K562 (cell line): ENCODE measurements at regions not wholly inside any gene's neighbourhood (a gene's known extent, or its start where the extent isn't known, plus 50 kb on each side); places are given as distances from the start of the nearest gene placed in this dataset.

Experiments used
- ATAC-seq: fragments of 200-7000 bp; cut with Tn5 transposase; 3 replicates; pipeline ENCODE4 v1.9.1; 2020; ENCODE audit warnings: moderate library complexity
- BruUV-seq: library from RNA; stranded (reverse); fragments of 400-500 nt; replicated peaks from 2 replicates; lab custom pipeline; 2021; lab: Mats Ljungman, UMichigan
- CTCF ChIA-PET: fragments of 300-600 bp; formaldehyde crosslinking; extraction: SDS; loops from one replicate; lab custom pipeline; 2021; ENCODE audit warnings: low intra/inter-chr PET ratio; lab: Yijun Ruan, JAX
- POLR2A ChIA-PET: fragments of 300-600, 350-650 bp; sonication (Branson Sonifier 250); formaldehyde crosslinking; extraction: SDS; loops from one replicate; lab custom pipeline; 2021; ENCODE audit warnings: antibody characterized with exemption, inconsistent platforms; lab: Yijun Ruan, JAX
- DNase-seq, 4 experiments: peaks; one replicate each; pipeline versions ENCODE4 v3.0.0 to v3.0.0-alpha.2; 2011 to 2018; ENCODE audit warnings: low spot score in 3 of 4, mixed read lengths in 3 of 4; ENCODE audit errors: extremely low read depth in 1 of 4
- FAIRE-seq: peaks from 2 replicates; lab custom pipeline; 2011; peaks lifted over from hg19 to GRCh38; lab: Jason Lieb, UNC
- H2AFZ ChIP-seq: 2 replicates; pipeline ENCODE4 v1.6.0; 2011; ENCODE audit warnings: low read depth, low read length, control low read depth, inconsistent platforms
- H3K27ac ChIP-seq: fragments of 200-600 bp; 3 replicates; pipeline ENCODE4 v1.8.0; 2011; ENCODE audit warnings: low read depth, mild to moderate bottlenecking, control low read depth, inconsistent platforms, low read length, moderate library complexity, mixed read lengths; ENCODE audit errors: extremely low read depth
- H3K27me3 ChIP-seq, 2 experiments: fragments of 300-600 bp in 1 of 2; 2 replicates in 1 of 2; 3 replicates in 1 of 2; pipeline versions ENCODE4 v1.6.0 to v1.8.0; 2011; ENCODE audit warnings: inconsistent platforms in 2 of 2, low read length in 2 of 2, mild to moderate bottlenecking in 1 of 2, mixed read lengths in 1 of 2, moderate library complexity in 1 of 2; ENCODE audit not compliant: control insufficient read depth in 2 of 2, insufficient read depth in 2 of 2
- H3K36me3 ChIP-seq: fragments of 300-600 bp; 3 replicates; pipeline ENCODE4 v1.8.0; 2011; ENCODE audit warnings: mild to moderate bottlenecking, low read length, inconsistent platforms; ENCODE audit not compliant: control insufficient read depth, insufficient read depth
- H3K4me1 ChIP-seq, 2 experiments: fragments of 200-600 bp in 1 of 2; replicated peaks in 1 of 2; 2 replicates in 1 of 2; 3 replicates in 1 of 2; pipeline versions ENCODE4 v1.5.1 to v1.8.0; 2011; ENCODE audit warnings: inconsistent platforms in 2 of 2, low read length in 2 of 2, mild to moderate bottlenecking in 1 of 2, mixed read lengths in 1 of 2, moderate library complexity in 1 of 2; ENCODE audit not compliant: control insufficient read depth in 2 of 2, insufficient read depth in 2 of 2
- H3K4me2 ChIP-seq: 2 replicates; pipeline ENCODE4 v1.6.1; 2011; ENCODE audit warnings: low read length, control low read depth, inconsistent platforms, mixed read lengths; ENCODE audit not compliant: insufficient read depth
- H3K4me3 ChIP-seq: fragments of 200-600 bp; sonication (generic), shearing (Covaris generic); 2 replicates; pipeline ENCODE4 v1.5.1; 2016; ENCODE audit warnings: control low read depth, inconsistent platforms
- H3K79me2 ChIP-seq: fragments of 200-600 bp; 3 replicates; pipeline ENCODE4 v1.8.0; 2011; ENCODE audit warnings: low read length, inconsistent platforms; ENCODE audit not compliant: control insufficient read depth, insufficient read depth
- H3K9ac ChIP-seq, 2 experiments: 2 replicates each; pipeline versions ENCODE4 v1.6.0 to v1.6.1; 2011; ENCODE audit warnings: low read depth in 2 of 2, low read length in 2 of 2, control low read depth in 1 of 2, inconsistent platforms in 1 of 2, mild to moderate bottlenecking in 1 of 2, mixed read lengths in 1 of 2; ENCODE audit not compliant: insufficient read depth in 1 of 2
- H3K9me1 ChIP-seq: one replicate; pipeline ENCODE4 v1.6.0; 2011; ENCODE audit warnings: inconsistent platforms, mild to moderate bottlenecking, low read length, moderate library complexity; ENCODE audit not compliant: control insufficient read depth, insufficient read depth
- H3K9me3 ChIP-seq: replicated peaks from 2 replicates; pipeline ENCODE4 v1.5.1; 2011; ENCODE audit warnings: low read depth, low read length, inconsistent platforms; ENCODE audit not compliant: control insufficient read depth, insufficient read depth
- H4K20me1 ChIP-seq: replicated peaks from 2 replicates; pipeline ENCODE4 v1.6.1; 2011; ENCODE audit warnings: low read length, inconsistent platforms, mixed read lengths; ENCODE audit not compliant: control insufficient read depth, insufficient read depth
- ARHGAP35 ChIP-seq: fragments of 450-650 bp; IDR thresholded peaks from 2 replicates; pipeline ENCODE4 v1.6.1; 2018; ENCODE audit not compliant: partially characterized antibody
- CBX2 ChIP-seq: fragments of 200-600 bp; sonication (generic); IDR thresholded peaks from one replicate; pipeline ENCODE4 v1.6.1; 2012; ENCODE audit warnings: mild to moderate bottlenecking, low read length, inconsistent platforms; ENCODE audit not compliant: insufficient read depth, poor library complexity, severe bottlenecking
- CC2D1A ChIP-seq: fragments of 450-650 bp; IDR thresholded peaks from 2 replicates; pipeline ENCODE4 v1.6.1; 2017; ENCODE audit warnings: mild to moderate bottlenecking
- CCAR2 ChIP-seq: fragments of 200-400 bp; formaldehyde crosslinking; IDR thresholded peaks from 2 replicates; pipeline ENCODE4 v1.6.1; 2017; ENCODE audit warnings: mild to moderate bottlenecking, low read depth, low read length
- GATAD2B ChIP-seq: fragments of 450-650 bp; IDR thresholded peaks from 2 replicates; pipeline ENCODE4 v1.6.1; 2017; ENCODE audit warnings: mild to moderate bottlenecking, borderline replicate concordance
- IFI16 ChIP-seq: fragments of 250-450 bp; sonication (Bioruptor Pico); IDR thresholded peaks from 2 replicates; pipeline ENCODE4 v2.1.2; 2022; ENCODE audit warnings: mild to moderate bottlenecking, inconsistent platforms
- MEIS2 ChIP-seq: fragments of 450-650 bp; IDR thresholded peaks from 2 replicates; pipeline ENCODE4 v1.6.1; 2014; ENCODE audit warnings: mild to moderate bottlenecking; ENCODE audit not compliant: partially characterized antibody
- NFE2L1 ChIP-seq: fragments of 450-650 bp; IDR thresholded peaks from 2 replicates; pipeline ENCODE4 v1.6.1; 2016; ENCODE audit warnings: missing genetic modification characterization, low read depth, mild to moderate bottlenecking, missing compliant biosample characterization, moderate library complexity, borderline replicate concordance
- NFIC ChIP-seq: fragments of 450-650 bp; IDR thresholded peaks from 2 replicates; pipeline ENCODE4 v1.6.1; 2017; ENCODE audit warnings: mild to moderate bottlenecking, inconsistent platforms
- PCBP2 ChIP-seq: fragments of 200-400 bp; formaldehyde crosslinking; IDR thresholded peaks from 2 replicates; pipeline ENCODE4 v1.6.1; 2018; ENCODE audit warnings: low read length, low read depth, mild to moderate bottlenecking, moderate library complexity; ENCODE audit not compliant: poor library complexity, severe bottlenecking
- SMARCC2 ChIP-seq: fragments of 450-650 bp; IDR thresholded peaks from 2 replicates; pipeline ENCODE4 v1.6.1; 2017; ENCODE audit warnings: antibody characterized with exemption, moderate library complexity, mild to moderate bottlenecking, low read depth
- XRCC5 ChIP-seq: fragments of 200-400 bp; formaldehyde crosslinking; IDR thresholded peaks from 2 replicates; pipeline ENCODE4 v1.6.1; 2017; ENCODE audit warnings: low read depth, mild to moderate bottlenecking, low read length
- ZFP36 ChIP-seq: fragments of 150-350 bp; IDR thresholded peaks from 2 replicates; pipeline ENCODE4 v1.6.1; 2018; ENCODE audit warnings: low read length, low read depth; ENCODE audit not compliant: partially characterized antibody
- ZNF224 ChIP-seq: sonication (generic); formaldehyde crosslinking; IDR thresholded peaks from 2 replicates; pipeline ENCODE4 v1.8.0; 2022; ENCODE audit warnings: mild to moderate bottlenecking, missing genetic modification reagents
- ZNF561 ChIP-seq: fragments of 450-650 bp; formaldehyde crosslinking; conservative IDR thresholded peaks from 2 replicates; pipeline ENCODE4 v1.4.0; 2020; ENCODE audit warnings: mild to moderate bottlenecking, moderate library complexity
- WGBS: fragments of 100-300 bp; shearing (Covaris generic); methylation state at CpG from one replicate; pipeline ENCODE4 v1.1.6; 2016; ENCODE audit warnings: low coverage, mixed read lengths; ENCODE audit not compliant: insufficient coverage; ENCODE audit errors: missing lambda C conversion rate; 5-methylcytosine and 5-hydroxymethylcytosine counted together
- in situ Hi-C: fragments of 300-500 bp; cut with MboI; formaldehyde crosslinking; loops from 4 replicates; pipeline ENCODE4 v1.15.0; 2018; ENCODE audit warnings: inconsistent platforms, mixed read lengths
- intact Hi-C: fragments of 100-400 bp; cut with micrococcal nuclease; formaldehyde crosslinking; loops from 2 replicates; pipeline ENCODE4 v1.14.2; 2022
- TF ChIP-seq, protein P1 (sequence below): sonication (generic); formaldehyde crosslinking; IDR thresholded peaks from 2 replicates; pipeline ENCODE4 v1.8.1; 2023; ENCODE audit warnings: mild to moderate bottlenecking, missing genetic modification reagents
- TF ChIP-seq, protein P2 (sequence below): fragments of 450-650 bp; IDR thresholded peaks from one replicate; pipeline ENCODE4 v1.6.1; 2018; ENCODE audit warnings: mild to moderate bottlenecking, moderate library complexity; ENCODE audit not compliant: partially characterized antibody

DNA sequence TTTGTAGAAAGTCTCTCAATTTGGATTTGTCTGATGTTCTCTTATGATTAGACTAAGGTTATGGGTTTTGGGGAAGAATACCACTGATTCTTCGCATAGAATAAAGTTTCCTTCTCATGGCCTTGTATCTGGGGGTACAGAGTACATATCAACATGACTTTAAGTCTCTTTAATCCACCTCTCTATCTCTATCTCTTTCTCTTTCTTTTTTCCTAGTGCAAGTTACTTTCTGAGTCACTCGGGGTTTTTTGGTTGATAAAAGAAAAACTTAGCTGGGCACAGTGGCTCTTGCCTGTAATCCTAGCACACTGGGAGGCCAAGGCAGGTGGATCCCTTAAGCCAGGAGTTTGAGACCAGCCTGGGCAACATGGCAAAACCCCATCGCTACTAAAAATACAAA is 100.1 kb upstream of the MAP4K3 start:
- no peaks in the 10 kb centered on the region for H3K9me3 ChIP-seq
- intact Hi-C loops: no loop called here
- H3K79me2 ChIP-seq: no peaks in the 10 kb centered on the region
- no peak overlapping the region for H3K4me2 ChIP-seq
- no peak for TF ChIP-seq PCBP2
- TF ChIP-seq NFE2L1 (tag): no peak
- TF ChIP-seq ZNF224 (CRISPR knock-in tag): no peak
- no peak for TF ChIP-seq CCAR2
- TF ChIP-seq IFI16 (CRISPR knock-in tag): no peak
- TF ChIP-seq ARHGAP35: no peak
- TF ChIP-seq, protein P1, sequence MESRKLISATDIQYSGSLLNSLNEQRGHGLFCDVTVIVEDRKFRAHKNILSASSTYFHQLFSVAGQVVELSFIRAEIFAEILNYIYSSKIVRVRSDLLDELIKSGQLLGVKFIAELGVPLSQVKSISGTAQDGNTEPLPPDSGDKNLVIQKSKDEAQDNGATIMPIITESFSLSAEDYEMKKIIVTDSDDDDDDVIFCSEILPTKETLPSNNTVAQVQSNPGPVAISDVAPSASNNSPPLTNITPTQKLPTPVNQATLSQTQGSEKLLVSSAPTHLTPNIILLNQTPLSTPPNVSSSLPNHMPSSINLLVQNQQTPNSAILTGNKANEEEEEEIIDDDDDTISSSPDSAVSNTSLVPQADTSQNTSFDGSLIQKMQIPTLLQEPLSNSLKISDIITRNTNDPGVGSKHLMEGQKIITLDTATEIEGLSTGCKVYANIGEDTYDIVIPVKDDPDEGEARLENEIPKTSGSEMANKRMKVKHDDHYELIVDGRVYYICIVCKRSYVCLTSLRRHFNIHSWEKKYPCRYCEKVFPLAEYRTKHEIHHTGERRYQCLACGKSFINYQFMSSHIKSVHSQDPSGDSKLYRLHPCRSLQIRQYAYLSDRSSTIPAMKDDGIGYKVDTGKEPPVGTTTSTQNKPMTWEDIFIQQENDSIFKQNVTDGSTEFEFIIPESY (CRISPR knock-in tag): no peak
- TF ChIP-seq NFIC: no peak
- no peak for TF ChIP-seq XRCC5
- no peak for TF ChIP-seq ZFP36
- TF ChIP-seq SMARCC2: no peak
- no peak for TF ChIP-seq GATAD2B
- TF ChIP-seq, protein P2, sequence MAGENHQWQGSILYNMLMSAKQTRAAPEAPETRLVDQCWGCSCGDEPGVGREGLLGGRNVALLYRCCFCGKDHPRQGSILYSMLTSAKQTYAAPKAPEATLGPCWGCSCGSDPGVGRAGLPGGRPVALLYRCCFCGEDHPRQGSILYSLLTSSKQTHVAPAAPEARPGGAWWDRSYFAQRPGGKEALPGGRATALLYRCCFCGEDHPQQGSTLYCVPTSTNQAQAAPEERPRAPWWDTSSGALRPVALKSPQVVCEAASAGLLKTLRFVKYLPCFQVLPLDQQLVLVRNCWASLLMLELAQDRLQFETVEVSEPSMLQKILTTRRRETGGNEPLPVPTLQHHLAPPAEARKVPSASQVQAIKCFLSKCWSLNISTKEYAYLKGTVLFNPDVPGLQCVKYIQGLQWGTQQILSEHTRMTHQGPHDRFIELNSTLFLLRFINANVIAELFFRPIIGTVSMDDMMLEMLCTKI: no peak
- no peak for TF ChIP-seq CC2D1A
- no peak for TF ChIP-seq CBX2
- TF ChIP-seq ZNF561: no peak
- no peak for TF ChIP-seq MEIS2
- no TSS peak for BruUV-seq
- CTCF ChIA-PET: no interaction called here
- H4K20me1 ChIP-seq: no peaks in the 10 kb centered on the region
- WGBS: 30% methylated on average over 3 of the region's 3 CpGs
- H3K36me3 ChIP-seq: no peaks in the 10 kb centered on the region
- no peak overlapping the region for H3K27ac ChIP-seq
- no peak overlapping the region for H3K4me3 ChIP-seq
- no peak for DNase-seq
- FAIRE-seq: no peak
- H3K27me3 ChIP-seq: no peaks in the 10 kb centered on the region
- no peak overlapping the region for H2AFZ ChIP-seq
- POLR2A ChIA-PET: interaction anchor here (1.9 kb wide), 1 partner anchor 10 kb away, joined by 5 read pairs; no protein-coding TSS in a partner anchor
- ATAC-seq: no peak
- in situ Hi-C loops: no loop called here
- no peaks in the 10 kb centered on the region for H3K4me1 ChIP-seq
- H3K9me1 ChIP-seq: no peaks in the 10 kb centered on the region
- no peak overlapping the region for H3K9ac ChIP-seq
